A549 (cell line): ENCODE measurements at regions not wholly inside any gene's neighbourhood (a gene's known extent, or its start where the extent isn't known, plus 50 kb on each side); places are given as distances from the start of the nearest gene placed in this dataset.

Experiments used
- EP300 ChIP-seq, 2 experiments: fragments of >200 bp; sonication (Bioruptor Twin); formaldehyde crosslinking; IDR thresholded peaks; 2 replicates in 1 of 2; 3 replicates in 1 of 2; pipeline ENCODE4 v1.6.1; 2016 to 2017
- HDAC2 ChIP-seq: fragments of 200-600 bp; sonication (generic); IDR thresholded peaks from 2 replicates; pipeline ENCODE4 v1.6.1; 2016
- KDM1A ChIP-seq: fragments of 200-600 bp; sonication (generic); IDR thresholded peaks from 2 replicates; pipeline ENCODE4 v1.6.1; 2016; ENCODE audit warnings: low read depth, mild to moderate bottlenecking
- MAFK ChIP-seq: fragments of 450-650 bp; IDR thresholded peaks from 2 replicates; pipeline ENCODE4 v1.6.1; 2014; ENCODE audit not compliant: partially characterized antibody
- POLR2A ChIP-seq: IDR thresholded peaks from 2 replicates; pipeline ENCODE4 v1.6.1; 2012; ENCODE audit warnings: mild to moderate bottlenecking, low read length
- POLR2AphosphoS2 ChIP-seq: conservative IDR thresholded peaks from 2 replicates; pipeline ENCODE4 v1.6.1; 2012; ENCODE audit warnings: low read length, improper control_type of control experiment, inconsistent platforms
- RCOR1 ChIP-seq: fragments of 150-350 bp; IDR thresholded peaks from 2 replicates; pipeline ENCODE4 v1.6.1; 2014; ENCODE audit warnings: antibody characterized with exemption, low read length, low read depth
- SMC3 ChIP-seq: fragments of >200 bp; sonication (Bioruptor Twin); formaldehyde crosslinking; IDR thresholded peaks from 3 replicates; pipeline ENCODE4 v1.6.1; 2018; ENCODE audit warnings: inconsistent platforms
- ZFP36 ChIP-seq: fragments of 450-650 bp; IDR thresholded peaks from 2 replicates; pipeline ENCODE4 v1.6.1; 2014; ENCODE audit warnings: borderline replicate concordance; ENCODE audit not compliant: partially characterized antibody
- TF ChIP-seq, protein P1 (sequence below): fragments of >200 bp; sonication (Bioruptor Twin); formaldehyde crosslinking; IDR thresholded peaks from 3 replicates; pipeline ENCODE4 v1.5.1; 2016
- TF ChIP-seq, protein P2 (sequence below): IDR thresholded peaks from 2 replicates; pipeline ENCODE4 v1.6.1; 2012
- TF ChIP-seq, protein P3 (sequence below): IDR thresholded peaks from 2 replicates; pipeline ENCODE4 v1.6.1; 2012

DNA sequence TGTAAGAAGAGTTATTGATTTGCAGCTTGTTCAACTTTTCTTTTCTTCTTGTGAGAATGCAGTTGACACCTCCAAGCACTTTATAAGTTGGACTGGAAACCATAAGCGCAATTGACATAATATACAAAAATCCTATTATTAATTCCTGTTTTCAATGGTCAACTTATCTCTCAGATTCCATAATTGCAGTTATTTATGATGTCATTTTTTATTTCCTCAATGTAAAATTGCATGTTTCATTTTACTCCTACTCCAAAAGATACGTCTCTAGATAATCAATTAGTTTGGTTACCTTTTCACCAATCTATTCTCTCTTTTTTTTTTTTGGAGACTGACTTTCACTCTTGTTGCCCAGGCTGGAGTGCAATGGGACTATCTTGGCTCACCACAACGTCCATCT, 1416.1 kb upstream of the CDH6 start:
- no peak for TF ChIP-seq POLR2AphosphoS2
- no peak for TF ChIP-seq HDAC2
- TF ChIP-seq, protein P1, sequence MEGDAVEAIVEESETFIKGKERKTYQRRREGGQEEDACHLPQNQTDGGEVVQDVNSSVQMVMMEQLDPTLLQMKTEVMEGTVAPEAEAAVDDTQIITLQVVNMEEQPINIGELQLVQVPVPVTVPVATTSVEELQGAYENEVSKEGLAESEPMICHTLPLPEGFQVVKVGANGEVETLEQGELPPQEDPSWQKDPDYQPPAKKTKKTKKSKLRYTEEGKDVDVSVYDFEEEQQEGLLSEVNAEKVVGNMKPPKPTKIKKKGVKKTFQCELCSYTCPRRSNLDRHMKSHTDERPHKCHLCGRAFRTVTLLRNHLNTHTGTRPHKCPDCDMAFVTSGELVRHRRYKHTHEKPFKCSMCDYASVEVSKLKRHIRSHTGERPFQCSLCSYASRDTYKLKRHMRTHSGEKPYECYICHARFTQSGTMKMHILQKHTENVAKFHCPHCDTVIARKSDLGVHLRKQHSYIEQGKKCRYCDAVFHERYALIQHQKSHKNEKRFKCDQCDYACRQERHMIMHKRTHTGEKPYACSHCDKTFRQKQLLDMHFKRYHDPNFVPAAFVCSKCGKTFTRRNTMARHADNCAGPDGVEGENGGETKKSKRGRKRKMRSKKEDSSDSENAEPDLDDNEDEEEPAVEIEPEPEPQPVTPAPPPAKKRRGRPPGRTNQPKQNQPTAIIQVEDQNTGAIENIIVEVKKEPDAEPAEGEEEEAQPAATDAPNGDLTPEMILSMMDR = no peak
- TF ChIP-seq RCOR1 = no peak
- no peak for TF ChIP-seq MAFK
- TF ChIP-seq POLR2A = no peak
- no peak for TF ChIP-seq ZFP36
- TF ChIP-seq EP300 (IDR thresholded peaks at IDR 0.05) = no peak
- TF ChIP-seq, protein P2, sequence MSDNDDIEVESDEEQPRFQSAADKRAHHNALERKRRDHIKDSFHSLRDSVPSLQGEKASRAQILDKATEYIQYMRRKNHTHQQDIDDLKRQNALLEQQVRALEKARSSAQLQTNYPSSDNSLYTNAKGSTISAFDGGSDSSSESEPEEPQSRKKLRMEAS = no peak
- TF ChIP-seq, protein P3, sequence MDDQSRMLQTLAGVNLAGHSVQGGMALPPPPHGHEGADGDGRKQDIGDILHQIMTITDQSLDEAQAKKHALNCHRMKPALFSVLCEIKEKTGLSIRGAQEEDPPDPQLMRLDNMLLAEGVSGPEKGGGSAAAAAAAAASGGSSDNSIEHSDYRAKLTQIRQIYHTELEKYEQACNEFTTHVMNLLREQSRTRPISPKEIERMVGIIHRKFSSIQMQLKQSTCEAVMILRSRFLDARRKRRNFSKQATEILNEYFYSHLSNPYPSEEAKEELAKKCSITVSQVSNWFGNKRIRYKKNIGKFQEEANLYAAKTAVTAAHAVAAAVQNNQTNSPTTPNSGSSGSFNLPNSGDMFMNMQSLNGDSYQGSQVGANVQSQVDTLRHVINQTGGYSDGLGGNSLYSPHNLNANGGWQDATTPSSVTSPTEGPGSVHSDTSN = no peak
- no peak for TF ChIP-seq SMC3
- TF ChIP-seq KDM1A = no peak
